Progenitor cell of endocrine pancreas (in vitro differentiated cells): ENCODE measurements at regions not wholly inside any gene's neighbourhood (a gene's known extent, or its start where the extent isn't known, plus 50 kb on each side); places are given as distances from the start of the nearest gene placed in this dataset.

ENCODE experiments used
- DNase-seq: peaks from one replicate; pipeline ENCODE4 v3.0.0; 2021; ENCODE audit warnings: low spot score; ENCODE audit not compliant: unreplicated experiment
- H3K27ac Mint-ChIP-seq: 2 replicates; pipeline ENCODE4 v1.8.0; 2021; ENCODE audit warnings: mild to moderate bottlenecking, moderate library complexity, mixed read lengths
- H3K27me3 Mint-ChIP-seq: 2 replicates; pipeline ENCODE4 v1.8.0; 2021; ENCODE audit warnings: mixed read lengths
- H3K36me3 Mint-ChIP-seq: 2 replicates; pipeline ENCODE4 v1.8.0; 2022; ENCODE audit warnings: mixed read lengths; ENCODE audit not compliant: insufficient read depth
- H3K4me1 Mint-ChIP-seq: 2 replicates; pipeline ENCODE4 v1.8.0; 2021; ENCODE audit warnings: low read depth, mixed read lengths
- H3K4me3 Mint-ChIP-seq: 2 replicates; pipeline ENCODE4 v1.8.0; 2021; ENCODE audit warnings: low read depth, mild to moderate bottlenecking, moderate library complexity, mixed read lengths
- H3K9me3 Mint-ChIP-seq: 2 replicates; pipeline ENCODE4 v1.8.0; 2021; ENCODE audit warnings: low read depth, mixed read lengths
- TF ChIP-seq, protein P1 (sequence below): fragments of 200-600 bp; sonication (generic); IDR thresholded peaks from one replicate; pipeline ENCODE4 v1.5.0; 2021; ENCODE audit warnings: antibody characterized with exemption, mild to moderate bottlenecking; ENCODE audit not compliant: unreplicated experiment

DNA sequence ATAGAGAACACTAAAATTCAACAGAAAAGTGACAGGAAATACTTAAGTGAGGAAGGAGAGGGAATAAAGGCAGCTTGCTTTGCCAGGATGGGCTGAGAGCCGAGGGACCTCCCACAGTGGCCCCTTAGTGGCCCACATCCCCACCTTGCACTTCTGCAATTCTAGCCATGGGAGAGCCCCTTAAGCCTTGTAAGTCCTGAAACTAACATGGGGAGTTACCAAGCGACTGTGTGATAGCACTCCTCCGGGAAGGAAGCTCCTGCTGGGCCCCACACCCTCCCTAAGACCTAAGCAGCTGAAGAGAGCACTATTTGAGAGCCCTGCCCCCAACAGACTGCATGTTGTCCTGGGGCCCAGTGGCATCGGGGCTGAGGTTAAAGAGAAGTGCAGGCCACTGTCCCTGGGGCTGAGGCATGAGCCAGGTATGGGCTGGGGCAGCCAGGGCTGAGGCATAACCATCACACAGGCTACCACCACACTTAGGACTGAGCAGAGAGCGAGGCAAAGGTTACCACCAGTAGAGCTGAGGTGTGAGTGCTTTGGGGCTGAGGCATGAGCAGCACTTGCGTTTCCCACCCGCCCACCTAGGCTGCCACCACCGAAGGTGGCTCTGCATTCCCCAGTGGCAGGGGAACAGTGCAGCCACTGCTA is 301.8 kb upstream of the TRPC7 start:
- H3K27ac Mint-ChIP-seq: no peak overlapping the region
- DNase-seq: no peak
- peaks cover 3% of the 10 kb centered on the region for H3K4me1 Mint-ChIP-seq
- TF ChIP-seq, protein P1, sequence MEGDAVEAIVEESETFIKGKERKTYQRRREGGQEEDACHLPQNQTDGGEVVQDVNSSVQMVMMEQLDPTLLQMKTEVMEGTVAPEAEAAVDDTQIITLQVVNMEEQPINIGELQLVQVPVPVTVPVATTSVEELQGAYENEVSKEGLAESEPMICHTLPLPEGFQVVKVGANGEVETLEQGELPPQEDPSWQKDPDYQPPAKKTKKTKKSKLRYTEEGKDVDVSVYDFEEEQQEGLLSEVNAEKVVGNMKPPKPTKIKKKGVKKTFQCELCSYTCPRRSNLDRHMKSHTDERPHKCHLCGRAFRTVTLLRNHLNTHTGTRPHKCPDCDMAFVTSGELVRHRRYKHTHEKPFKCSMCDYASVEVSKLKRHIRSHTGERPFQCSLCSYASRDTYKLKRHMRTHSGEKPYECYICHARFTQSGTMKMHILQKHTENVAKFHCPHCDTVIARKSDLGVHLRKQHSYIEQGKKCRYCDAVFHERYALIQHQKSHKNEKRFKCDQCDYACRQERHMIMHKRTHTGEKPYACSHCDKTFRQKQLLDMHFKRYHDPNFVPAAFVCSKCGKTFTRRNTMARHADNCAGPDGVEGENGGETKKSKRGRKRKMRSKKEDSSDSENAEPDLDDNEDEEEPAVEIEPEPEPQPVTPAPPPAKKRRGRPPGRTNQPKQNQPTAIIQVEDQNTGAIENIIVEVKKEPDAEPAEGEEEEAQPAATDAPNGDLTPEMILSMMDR: no peak
- peaks cover 2% of the 10 kb centered on the region for H3K9me3 Mint-ChIP-seq
- H3K4me3 Mint-ChIP-seq: no peak overlapping the region
- H3K27me3 Mint-ChIP-seq: peaks cover 4% of the 10 kb centered on the region
- no peaks in the 10 kb centered on the region for H3K36me3 Mint-ChIP-seq

DNA sequence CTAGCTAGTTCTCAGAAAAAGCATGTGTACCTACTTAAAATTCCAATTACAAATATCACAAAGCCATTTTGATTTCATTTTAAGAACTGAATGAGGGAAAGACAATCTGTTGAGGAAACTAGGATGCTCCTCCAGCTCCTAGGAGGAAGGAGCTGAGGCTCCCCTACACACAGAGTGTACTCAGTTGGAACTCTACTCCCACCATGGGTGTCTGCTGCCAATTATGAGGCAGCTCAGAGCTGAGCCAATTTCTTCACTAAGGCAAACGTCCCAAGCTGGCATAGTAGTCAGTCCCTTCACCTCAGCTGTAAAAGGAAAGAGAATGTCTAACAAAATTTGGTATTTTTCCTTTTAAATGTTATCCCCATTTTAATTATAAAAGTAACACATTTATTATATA is 300.0 kb upstream of the TRPC7 start:
- Mint-ChIP-seq H3K27me3 (peaks cover 4% of the 10 kb centered on the region), H3K4me1 (peaks cover 3% of the 10 kb centered on the region), H3K9me3 (peaks cover 2% of the 10 kb centered on the region), H3K36me3 (no peaks in the 10 kb centered on the region), H3K27ac (no peak overlapping the region), H3K4me3 (no peak overlapping the region)
- DNase-seq: no peak
- TF ChIP-seq, protein P1: no peak

DNA sequence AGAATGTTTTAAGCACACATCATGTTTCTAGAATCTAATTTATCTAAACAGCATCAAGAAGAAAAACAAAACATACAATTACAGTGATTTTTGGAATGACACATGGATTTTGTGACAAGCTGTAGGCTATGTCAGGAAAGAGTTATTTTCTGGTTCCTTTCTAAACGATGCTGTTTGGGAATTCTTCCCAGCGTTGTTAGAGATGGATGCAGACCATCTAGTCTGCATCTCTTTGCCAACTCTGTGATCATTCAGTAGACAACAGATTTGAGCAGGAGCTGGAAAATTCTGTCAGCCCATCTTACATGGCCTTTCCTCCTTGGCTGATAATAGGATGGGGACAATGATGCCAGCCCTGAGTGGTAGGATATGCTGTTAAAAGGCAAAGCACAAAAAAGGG is 295.7 kb upstream of the TRPC7 start:
- TF ChIP-seq, protein P1: no peak
- H3K27ac Mint-ChIP-seq: no peak overlapping the region
- H3K27me3 Mint-ChIP-seq: peaks cover 4% of the 10 kb centered on the region
- no peaks in the 10 kb centered on the region for H3K36me3 Mint-ChIP-seq
- no peaks in the 10 kb centered on the region for H3K4me1 Mint-ChIP-seq
- H3K4me3 Mint-ChIP-seq: no peak overlapping the region
- no peak for DNase-seq
- H3K9me3 Mint-ChIP-seq: no peaks in the 10 kb centered on the region

DNA sequence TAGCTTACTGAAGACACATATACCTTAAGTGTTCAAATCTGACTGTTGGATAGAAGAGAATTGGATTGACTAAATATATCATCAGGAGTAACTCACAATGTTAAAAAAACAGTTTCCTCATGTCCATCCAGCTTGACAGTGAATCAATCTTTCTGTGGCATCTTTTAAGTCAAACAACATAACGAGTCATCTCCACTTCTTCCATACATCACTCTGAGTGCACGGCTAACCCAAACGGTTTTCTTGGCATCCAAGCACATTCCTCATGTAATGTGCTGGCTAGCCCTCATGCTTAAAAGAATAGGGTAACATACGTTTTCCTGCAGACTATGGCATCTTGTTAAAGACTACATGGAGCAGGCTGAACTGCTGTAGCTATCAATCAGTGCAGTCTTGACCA is 291.5 kb upstream of the TRPC7 start:
- TF ChIP-seq, protein P1: no peak
- no peaks in the 10 kb centered on the region for H3K36me3 Mint-ChIP-seq
- H3K4me1 Mint-ChIP-seq: no peaks in the 10 kb centered on the region
- H3K9me3 Mint-ChIP-seq: no peaks in the 10 kb centered on the region
- no peak overlapping the region for H3K27ac Mint-ChIP-seq
- DNase-seq: no peak
- H3K27me3 Mint-ChIP-seq: no peaks in the 10 kb centered on the region
- H3K4me3 Mint-ChIP-seq: no peak overlapping the region

DNA sequence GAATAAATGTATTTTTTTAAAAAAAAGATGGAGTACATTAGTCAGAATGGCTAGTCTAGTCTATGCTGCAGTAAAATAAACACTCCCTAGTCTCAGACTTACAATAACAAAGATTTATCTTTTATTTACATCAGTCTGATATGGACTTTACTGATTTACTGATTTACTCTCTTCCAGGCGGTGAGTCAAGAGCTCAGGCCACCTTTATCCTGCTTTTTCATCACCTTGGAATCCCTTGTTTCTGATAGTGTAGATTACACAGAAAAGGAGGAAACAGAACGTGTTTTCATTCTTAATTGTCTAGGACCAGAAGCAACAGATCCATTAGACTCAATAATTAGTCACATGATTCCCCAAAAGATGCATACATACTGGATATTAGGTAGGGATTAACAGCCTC is 290.1 kb upstream of the TRPC7 start:
- peaks cover 4% of the 10 kb centered on the region for H3K9me3 Mint-ChIP-seq
- H3K27ac Mint-ChIP-seq: no peak overlapping the region
- TF ChIP-seq, protein P1: no peak
- no peaks in the 10 kb centered on the region for H3K27me3 Mint-ChIP-seq
- no peak overlapping the region for H3K4me3 Mint-ChIP-seq
- no peaks in the 10 kb centered on the region for H3K36me3 Mint-ChIP-seq
- DNase-seq: no peak
- H3K4me1 Mint-ChIP-seq: no peaks in the 10 kb centered on the region
